RWPE1 (cell line): ENCODE measurements at regions not wholly inside any gene's neighbourhood (a gene's known extent, or its start where the extent isn't known, plus 50 kb on each side); places are given as distances from the start of the nearest gene placed in this dataset.

ENCODE experiments used
- CTCF ChIA-PET: fragments of 350-600 bp; sonication (Branson Sonifier 250); formaldehyde crosslinking; extraction: SDS; loops from one replicate; lab custom pipeline; 2021; lab: Yijun Ruan, JAX
- POLR2A ChIA-PET: fragments of 400-600 bp; formaldehyde crosslinking; extraction: SDS; loops from one replicate; lab custom pipeline; 2020; ENCODE audit warnings: antibody characterized with exemption; ENCODE audit not compliant: low non-redundant PET; lab: Yijun Ruan, JAX
- DNase-seq: peaks from one replicate; pipeline ENCODE4 v3.0.0; 2012; ENCODE audit warnings: low spot score
- H3K27ac ChIP-seq: fragments of 450-650 bp; 2 replicates; pipeline ENCODE4 v1.5.1; 2017
- TF ChIP-seq, protein P1 (sequence below): fragments of 450-650 bp; conservative IDR thresholded peaks from 2 replicates; pipeline ENCODE4 v1.5.1; 2017; ENCODE audit warnings: low read depth, mild to moderate bottlenecking

DNA sequence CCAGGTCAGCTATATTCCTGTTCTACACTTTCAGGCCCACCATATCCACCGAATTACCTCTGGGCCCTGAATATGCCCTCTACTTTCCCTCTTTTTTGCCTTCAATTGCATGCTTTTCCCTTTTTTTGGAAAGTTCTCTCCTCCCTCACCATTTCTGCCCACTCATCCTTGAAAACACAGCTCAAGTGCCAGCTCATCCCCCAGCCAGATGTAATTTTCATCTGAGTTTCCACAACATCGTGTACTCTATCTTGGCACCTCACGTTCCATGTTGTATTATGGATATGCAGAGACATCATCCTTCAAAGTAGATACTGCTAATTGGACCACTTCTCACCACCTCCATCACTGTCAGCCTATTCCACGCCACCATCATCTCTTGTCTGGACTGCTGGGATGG, 129.8 kb upstream of the HSD17B12 start:
- H3K27ac ChIP-seq, result no peak overlapping the region
- TF ChIP-seq, protein P1, sequence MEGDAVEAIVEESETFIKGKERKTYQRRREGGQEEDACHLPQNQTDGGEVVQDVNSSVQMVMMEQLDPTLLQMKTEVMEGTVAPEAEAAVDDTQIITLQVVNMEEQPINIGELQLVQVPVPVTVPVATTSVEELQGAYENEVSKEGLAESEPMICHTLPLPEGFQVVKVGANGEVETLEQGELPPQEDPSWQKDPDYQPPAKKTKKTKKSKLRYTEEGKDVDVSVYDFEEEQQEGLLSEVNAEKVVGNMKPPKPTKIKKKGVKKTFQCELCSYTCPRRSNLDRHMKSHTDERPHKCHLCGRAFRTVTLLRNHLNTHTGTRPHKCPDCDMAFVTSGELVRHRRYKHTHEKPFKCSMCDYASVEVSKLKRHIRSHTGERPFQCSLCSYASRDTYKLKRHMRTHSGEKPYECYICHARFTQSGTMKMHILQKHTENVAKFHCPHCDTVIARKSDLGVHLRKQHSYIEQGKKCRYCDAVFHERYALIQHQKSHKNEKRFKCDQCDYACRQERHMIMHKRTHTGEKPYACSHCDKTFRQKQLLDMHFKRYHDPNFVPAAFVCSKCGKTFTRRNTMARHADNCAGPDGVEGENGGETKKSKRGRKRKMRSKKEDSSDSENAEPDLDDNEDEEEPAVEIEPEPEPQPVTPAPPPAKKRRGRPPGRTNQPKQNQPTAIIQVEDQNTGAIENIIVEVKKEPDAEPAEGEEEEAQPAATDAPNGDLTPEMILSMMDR, result no peak
- POLR2A ChIA-PET, result no interaction called here
- CTCF ChIA-PET, result no interaction called here
- DNase-seq, result no peak

DNA sequence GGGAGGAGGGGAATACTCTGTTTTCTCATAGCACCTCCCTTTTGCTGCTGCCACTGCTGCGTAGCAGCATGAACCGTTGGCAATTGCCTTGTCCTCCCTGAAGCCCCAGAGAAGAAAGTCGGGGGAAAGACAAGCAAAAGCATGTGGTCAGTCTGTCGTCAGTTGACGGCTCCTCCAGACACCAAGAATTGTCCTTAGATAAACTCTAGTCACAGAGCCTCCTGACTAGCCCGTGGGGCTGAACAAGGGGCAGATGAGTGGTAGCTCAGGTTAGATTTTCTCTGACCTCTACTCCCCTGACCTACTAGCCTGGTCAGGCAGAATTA, 126.4 kb upstream of the HSD17B12 start:
- H3K27ac ChIP-seq, result no peak overlapping the region
- POLR2A ChIA-PET, result no interaction called here
- no peak for DNase-seq
- CTCF ChIA-PET, result no interaction called here
- TF ChIP-seq, protein P1, result no peak

DNA sequence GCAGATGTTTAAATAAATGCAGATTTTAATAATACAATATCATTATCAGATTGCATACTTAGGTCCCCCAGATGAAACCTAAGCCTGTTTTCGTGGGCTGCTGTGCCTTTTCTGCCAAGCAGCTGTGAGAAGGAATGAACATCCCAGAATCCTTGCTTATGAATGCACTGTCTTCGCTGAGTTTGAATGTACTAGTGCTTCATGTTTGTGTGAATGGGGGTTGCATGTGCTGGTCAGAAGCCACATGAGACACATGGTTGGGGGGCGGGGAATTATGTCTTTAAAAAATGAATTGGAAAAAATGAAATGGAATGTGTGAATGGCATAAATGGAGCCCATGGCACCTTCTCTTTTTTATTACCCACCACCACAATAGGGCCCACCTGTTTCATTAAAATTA, 125.4 kb upstream of the HSD17B12 start:
- ChIA-PET CTCF (no interaction called here), POLR2A (no interaction called here)
- TF ChIP-seq, protein P1, result no peak
- no peak for DNase-seq
- no peak overlapping the region for H3K27ac ChIP-seq

DNA sequence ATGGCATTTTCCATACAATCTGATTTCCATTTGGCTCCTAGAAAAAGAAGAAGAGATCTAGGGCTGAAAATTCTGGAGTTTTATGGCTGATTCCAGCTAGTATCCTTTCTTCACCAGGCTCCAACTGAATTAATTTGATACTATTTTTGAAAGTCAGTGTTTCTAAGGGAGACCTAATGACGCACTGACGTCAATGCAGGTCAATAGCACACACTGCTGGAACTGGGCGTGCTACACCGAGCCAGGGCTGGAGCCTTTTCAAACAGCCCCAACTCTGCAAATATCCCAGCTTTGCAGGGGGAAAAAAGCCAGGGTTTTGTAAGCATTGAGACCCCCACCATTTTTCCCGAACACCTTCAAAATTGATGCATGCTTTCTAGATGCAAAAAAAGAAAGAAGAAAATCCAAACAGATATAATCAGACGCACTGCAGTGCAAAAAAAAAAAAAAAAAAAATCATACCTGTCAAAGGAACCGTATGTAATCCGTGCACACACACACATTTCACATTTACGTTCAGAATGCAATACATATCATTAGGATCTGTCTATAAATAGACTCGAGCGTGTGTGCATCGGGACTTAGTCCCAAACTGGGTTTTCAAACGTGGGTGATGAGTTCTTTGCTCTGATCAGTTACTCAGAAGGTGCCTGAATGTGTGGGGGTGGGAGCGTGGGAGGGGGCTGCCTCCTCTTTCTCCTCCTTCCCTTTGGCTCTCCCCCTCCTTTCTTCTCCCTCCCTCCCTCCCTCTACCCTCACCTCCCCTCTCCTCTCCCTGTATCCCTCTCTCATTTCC, 124.5 kb upstream of the HSD17B12 start:
- no peak for DNase-seq
- ChIA-PET CTCF (no interaction called here), POLR2A (no interaction called here)
- TF ChIP-seq, protein P1, result no peak
- no peak overlapping the region for H3K27ac ChIP-seq

DNA sequence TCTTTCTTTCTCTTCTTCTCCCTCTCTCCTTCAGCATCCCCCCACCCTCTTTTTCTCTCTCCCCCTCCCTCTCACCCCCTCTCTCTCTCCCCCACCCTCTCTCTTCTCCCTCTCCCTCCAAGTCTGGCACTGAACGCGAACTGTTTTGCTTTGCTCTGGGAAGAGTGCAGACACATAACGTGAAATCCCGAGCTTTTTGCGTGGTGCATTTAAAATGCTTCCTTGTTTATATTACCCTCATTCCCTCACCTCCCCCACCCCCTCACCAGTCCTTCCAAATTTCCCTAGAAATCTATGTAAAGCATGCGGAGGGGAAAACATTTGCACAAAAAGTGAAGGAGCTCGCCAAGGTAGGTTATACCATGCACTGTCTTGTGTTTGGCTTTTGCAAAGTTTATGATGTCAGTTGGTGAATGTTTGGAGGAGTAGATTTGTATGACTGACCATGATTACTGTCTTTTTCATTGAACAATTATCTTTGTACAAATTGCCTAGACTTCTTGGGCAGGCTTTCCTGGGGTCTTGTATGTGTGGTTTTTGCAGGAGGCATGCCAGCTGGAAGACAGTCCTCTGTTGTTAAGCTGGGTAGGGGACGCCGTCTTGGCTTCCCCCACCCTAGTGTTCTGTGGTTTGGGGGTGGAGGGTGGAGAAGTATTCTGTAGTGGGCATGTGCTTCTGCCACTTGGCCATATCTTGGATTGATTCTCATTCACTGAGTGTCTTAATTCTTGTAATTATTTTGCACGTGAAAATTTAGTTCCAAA, 123.7 kb upstream of the HSD17B12 start:
- H3K27ac ChIP-seq, result no peak overlapping the region
- TF ChIP-seq, protein P1, result no peak
- ChIA-PET POLR2A (no interaction called here), CTCF (no interaction called here)
- no peak for DNase-seq

DNA sequence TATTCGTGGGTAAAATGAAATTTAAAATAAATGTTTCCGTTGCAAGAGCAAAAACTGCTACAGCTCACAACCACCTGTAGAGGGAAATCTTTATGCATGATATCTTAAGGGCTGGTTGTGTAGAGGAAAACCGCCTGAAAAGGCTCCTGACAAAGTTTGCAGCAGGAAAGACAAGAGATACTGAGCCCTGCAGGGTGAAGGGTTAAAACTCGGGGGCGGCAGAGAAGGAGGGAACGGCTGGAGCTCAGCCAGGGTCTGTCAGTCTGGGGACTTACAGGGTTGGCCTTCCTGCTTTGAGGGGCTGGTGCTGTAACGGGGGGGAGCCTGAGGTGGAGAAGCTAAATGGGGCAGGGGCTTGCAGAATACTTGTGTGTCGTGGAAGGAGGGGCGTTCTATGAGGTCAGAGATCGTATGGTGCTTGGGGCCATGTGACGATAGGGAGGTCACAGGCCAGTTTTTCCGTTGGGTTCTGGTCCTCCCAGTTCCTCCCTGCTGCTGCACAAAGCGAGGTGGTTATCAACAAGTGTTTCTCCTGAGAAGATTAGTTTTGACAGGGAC, 122.9 kb upstream of the HSD17B12 start:
- CTCF ChIA-PET, result interaction anchor here (0.8 kb wide), 1 partner anchor 22 kb away, joined by 3 read pairs; no protein-coding TSS in a partner anchor
- TF ChIP-seq, protein P1, result no peak
- no peak overlapping the region for H3K27ac ChIP-seq
- no peak for DNase-seq
- POLR2A ChIA-PET, result no interaction called here
